ENCODE measurements at regions not wholly inside any gene's neighbourhood (a gene's known extent, or its start where the extent isn't known, plus 50 kb on each side); places are given as distances from the start of the nearest gene placed in this dataset.

- TF ChIP-seq CTCF (IDR thresholded peaks at IDR 0.05) (no peak), POLR2A (IDR thresholded peaks at IDR 0.05) (no peak), POLR2AphosphoS5 (IDR thresholded peaks at IDR 0.05) (no peak), EP300 (IDR thresholded peaks at IDR 0.05) (no peak)
Measured at GRCh38 chr11:34719303-34719848, 98.5 kb downstream of the EHF start.
